Stomach (tissue), 4 donors: ENCODE measurements at regions not wholly inside any gene's neighbourhood (a gene's known extent, or its start where the extent isn't known, plus 50 kb on each side); places are given as distances from the start of the nearest gene placed in this dataset.
"Not testable (repeated sequence)": the region's sequence is repeated elsewhere in the genome, so short reads cannot be mapped to it uniquely, and the experiment has no call there.

Source experiments
- CTCF ChIP-seq, 7 experiments: fragments of 450-650 bp in 4 of 7; fragments of 200-600 bp in 3 of 7; sonication (generic) in 3 of 7; IDR thresholded peaks; one replicate each; pipeline ENCODE4 v1.5.1; 2016 to 2019; ENCODE audit warnings: antibody characterized with exemption in 7 of 7, control low read depth in 2 of 7, mild to moderate bottlenecking in 1 of 7
- POLR2AphosphoS5 ChIP-seq, 3 donors: sonication (generic); formaldehyde crosslinking; IDR thresholded peaks; one replicate each; pipeline ENCODE4 v1.6.1; 2016; ENCODE audit warnings: antibody characterized with exemption in 3 of 3

DNA sequence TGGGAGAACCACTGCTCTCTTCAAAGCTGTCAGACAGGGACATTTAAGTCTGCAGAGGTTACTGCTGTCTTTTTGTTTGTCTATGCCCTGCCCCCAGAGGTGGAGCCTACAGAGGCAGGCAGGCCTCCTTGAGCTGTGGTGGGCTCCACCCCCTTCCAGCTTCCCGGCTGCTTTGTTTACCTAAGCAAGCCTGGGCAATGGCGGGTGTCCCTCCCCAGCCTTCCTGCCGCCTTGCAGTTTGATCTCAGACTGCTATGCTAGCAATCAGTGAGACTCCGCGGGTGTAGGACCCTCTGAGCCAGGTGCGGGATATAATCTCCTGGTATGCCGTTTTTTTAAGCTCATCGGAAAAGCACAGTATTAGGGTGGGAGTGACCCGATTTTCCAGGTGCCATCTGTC is 141.0 kb downstream of the PLPPR4 start:
- not testable (repeated sequence) for TF ChIP-seq POLR2AphosphoS5, CTCF (IDR thresholded peaks at IDR 0.05)
